ENCODE measurements at regions not wholly inside any gene's neighbourhood (a gene's known extent, or its start where the extent isn't known, plus 50 kb on each side); places are given as distances from the start of the nearest gene placed in this dataset.

DNA sequence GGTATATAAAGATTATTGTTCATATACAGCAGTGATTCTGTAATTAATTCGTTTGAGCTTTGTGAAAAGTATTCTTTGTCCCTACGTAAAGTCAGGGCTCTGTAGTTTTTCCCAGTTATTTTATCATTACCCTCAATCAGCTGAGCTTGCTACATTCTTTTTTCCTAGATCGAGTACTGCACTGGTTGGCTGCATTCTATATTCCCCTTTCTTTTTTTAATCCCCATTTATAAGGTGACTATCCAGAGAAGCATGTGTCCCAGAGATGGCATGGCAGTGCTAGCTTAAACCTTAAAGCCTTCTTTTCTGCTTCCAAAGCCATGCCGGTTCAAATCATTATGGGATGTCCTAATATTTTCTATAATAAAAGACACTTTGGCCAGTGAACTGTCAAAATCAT lies 230.1 kb upstream of the CELF2 start:
- TF ChIP-seq MAX (IDR thresholded peaks at IDR 0.05), result no peak
- TF ChIP-seq YY1 (IDR thresholded peaks at IDR 0.05; ENCODE audit: low read depth), result no peak
